Left lung (tissue), 4 donors: ENCODE measurements at regions not wholly inside any gene's neighbourhood (a gene's known extent, or its start where the extent isn't known, plus 50 kb on each side); places are given as distances from the start of the nearest gene placed in this dataset.

Experiments
- ATAC-seq: fragments of 200-7000 bp; cut with Tn5 transposase; one replicate; pipeline ENCODE4 v1.9.1; 2020; ENCODE audit warnings: moderate library complexity
- DNase-seq, 4 donors: peaks; one replicate each; pipeline ENCODE4 v3.0.0-alpha.2; 2013 to 2020
- H3K27ac ChIP-seq, 2 donors: fragments of 200-600 bp; sonication (generic) in 1 of 2; one replicate each; pipeline versions ENCODE4 v1.5.0 to v1.8.0; 2020 to 2021
- H3K27me3 ChIP-seq, 2 donors: fragments of 200-600 bp; sonication (generic) in 1 of 2; one replicate each; pipeline versions ENCODE4 v1.5.0 to v1.8.0; 2020 to 2021
- H3K36me3 ChIP-seq, 2 donors: fragments of 200-600 bp; sonication (generic) in 1 of 2; one replicate each; pipeline versions ENCODE4 v1.5.0 to v1.8.0; 2020 to 2021
- H3K4me1 ChIP-seq, 2 donors: fragments of 200-600 bp; one replicate each; pipeline ENCODE4 v1.8.0; 2021
- H3K4me3 ChIP-seq, 2 donors: fragments of 200-600 bp; sonication (generic) in 1 of 2; one replicate each; pipeline versions ENCODE4 v1.5.0 to v1.8.0; 2020 to 2021; ENCODE audit warnings: mild to moderate bottlenecking in 1 of 2
- H3K9me3 ChIP-seq, 2 donors: fragments of 200-600 bp; sonication (generic) in 1 of 2; one replicate each; pipeline versions ENCODE4 v1.5.0 to v1.8.0; 2020 to 2021
- CTCF ChIP-seq, 2 donors: fragments of 200-600 bp; sonication (generic) in 1 of 2; IDR thresholded peaks; one replicate each; pipeline versions ENCODE4 v1.5.0 to v1.8.0; 2021; ENCODE audit warnings: antibody characterized with exemption in 2 of 2
- intact Hi-C, 2 donors: fragments of 100-400 bp; cut with DNase I; formaldehyde crosslinking; loops; one replicate each; pipeline versions ENCODE4 v1.11.2 to v1.14.2; 2022
- donor health status: DM: no; HTN: yes; CAD: no.
- donor health status: DM: no; HTN: no; CAD: no.

DNA sequence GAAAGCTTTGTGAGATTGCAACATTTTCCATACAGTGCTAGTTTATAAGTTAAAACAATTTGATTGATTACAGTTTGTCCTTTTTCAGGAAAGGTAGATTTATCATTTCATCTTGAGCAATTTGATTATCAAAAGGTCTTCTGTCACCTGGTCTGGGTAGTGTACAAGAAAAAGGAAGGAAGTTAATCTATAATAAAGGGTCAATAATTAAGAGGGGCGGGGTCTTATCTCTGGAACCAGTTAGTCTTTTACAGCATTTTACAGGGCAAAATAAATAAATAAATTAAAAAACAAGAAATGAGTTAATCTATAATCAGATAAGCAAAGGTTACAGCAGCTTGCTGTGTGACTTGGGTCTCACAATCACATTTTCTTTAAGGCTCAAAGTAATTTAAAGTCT is 277.8 kb upstream of the GYPC start:
- no peak for ATAC-seq
- no peak for DNase-seq
- H3K4me3 ChIP-seq, result no peak overlapping the region
- TF ChIP-seq CTCF (IDR thresholded peaks at IDR 0.05), result no peak
- H3K4me1 ChIP-seq, result no peaks in the 10 kb centered on the region
- intact Hi-C loops, result no loop called here
- no peaks in the 10 kb centered on the region for H3K36me3 ChIP-seq
- no peaks in the 10 kb centered on the region for H3K27me3 ChIP-seq
- no peaks in the 10 kb centered on the region for H3K9me3 ChIP-seq
- H3K27ac ChIP-seq, result no peak overlapping the region

DNA sequence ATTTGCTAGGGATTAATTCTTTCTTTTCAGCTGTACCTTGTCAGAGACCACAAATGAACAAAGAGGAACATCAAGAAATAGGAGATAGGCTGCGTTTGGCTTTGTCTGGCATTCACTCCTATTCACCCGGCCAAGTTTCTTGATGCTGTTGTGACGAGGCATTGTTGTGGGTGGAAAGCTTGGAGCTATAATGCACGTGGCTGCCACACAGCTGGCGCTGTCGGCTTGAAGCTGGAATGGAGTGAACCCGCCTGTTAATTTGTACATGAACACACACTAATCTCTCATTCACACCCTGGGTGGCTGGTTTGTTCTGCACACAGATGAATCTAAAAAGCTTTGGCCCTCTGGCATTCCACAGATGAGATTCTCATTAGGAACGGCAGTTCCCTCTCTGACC is 274.9 kb upstream of the GYPC start:
- Histone ChIP-seq H3K27ac (no peak overlapping the region), H3K4me1 (no peaks in the 10 kb centered on the region), H3K4me3 (no peak overlapping the region), H3K27me3 (no peaks in the 10 kb centered on the region), H3K9me3 (peaks cover 0 to 8% of the 10 kb centered on the region in 2 donors), H3K36me3 (no peaks in the 10 kb centered on the region)
- TF ChIP-seq CTCF (IDR thresholded peaks at IDR 0.05), result no peak
- ATAC-seq (no peak), DNase-seq (peak in 2 of 4 donors; percentile 14 to 47)
- intact Hi-C loops, result no loop called here

DNA sequence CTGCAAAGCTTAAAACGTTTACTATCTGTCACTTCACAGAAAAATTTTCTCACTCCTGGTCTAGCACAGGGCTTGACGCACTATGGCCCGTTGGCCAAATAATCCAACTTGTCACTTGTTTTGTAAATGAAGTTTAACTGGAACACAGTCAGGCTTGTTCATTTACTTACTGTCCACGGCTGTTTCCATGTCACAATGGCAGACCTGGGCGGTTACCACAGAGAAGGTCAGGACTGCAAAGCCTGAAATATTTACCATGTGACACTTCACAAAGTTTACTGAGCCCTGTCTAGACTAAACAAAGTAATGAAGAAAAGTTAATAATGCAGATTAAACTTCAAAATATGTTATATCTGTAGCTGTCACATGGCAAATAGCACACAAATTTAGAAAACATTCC is 273.0 kb upstream of the GYPC start:
- Histone ChIP-seq H3K27me3 (no peaks in the 10 kb centered on the region), H3K4me3 (no peak overlapping the region), H3K9me3 (peaks cover 0 to 23% of the 10 kb centered on the region in 2 donors), H3K27ac (no peak overlapping the region), H3K36me3 (no peaks in the 10 kb centered on the region), H3K4me1 (no peaks in the 10 kb centered on the region)
- no peak for TF ChIP-seq CTCF (IDR thresholded peaks at IDR 0.05)
- DNase-seq (no peak), ATAC-seq (no peak)
- intact Hi-C loops, result no loop called here

DNA sequence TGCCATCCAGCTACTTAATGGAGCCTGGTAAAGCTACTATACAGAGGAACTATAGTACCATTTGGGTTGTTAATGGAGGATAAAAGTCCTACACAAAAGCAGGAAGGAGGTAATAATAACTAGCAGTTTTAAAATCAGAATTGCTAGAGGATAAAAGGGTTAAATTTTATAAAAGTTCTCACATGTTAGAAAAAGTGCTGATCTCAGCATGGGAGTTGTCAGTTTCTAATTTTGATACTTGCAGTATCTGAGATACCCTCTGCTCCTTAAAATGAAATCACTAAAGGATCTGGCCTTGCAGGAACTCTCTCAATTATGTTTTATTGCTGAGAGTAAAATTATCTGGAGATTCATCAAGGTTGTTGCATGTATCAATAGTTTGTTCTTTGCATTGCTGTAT is 272.2 kb upstream of the GYPC start:
- H3K27me3 ChIP-seq, result no peaks in the 10 kb centered on the region
- H3K9me3 ChIP-seq, result peaks cover 0 to 26% of the 10 kb centered on the region in 2 donors
- intact Hi-C loops, result no loop called here
- DNase-seq, result no peak
- no peak for TF ChIP-seq CTCF (IDR thresholded peaks at IDR 0.05)
- ATAC-seq, result no peak
- no peaks in the 10 kb centered on the region for H3K36me3 ChIP-seq
- H3K27ac ChIP-seq, result no peak overlapping the region
- no peak overlapping the region for H3K4me3 ChIP-seq
- no peaks in the 10 kb centered on the region for H3K4me1 ChIP-seq

- Histone ChIP-seq H3K27ac (no peak overlapping the region), H3K9me3 (peaks cover 0 to 26% of the 10 kb centered on the region in 2 donors), H3K27me3 (no peaks in the 10 kb centered on the region), H3K4me1 (no peaks in the 10 kb centered on the region), H3K36me3 (no peaks in the 10 kb centered on the region), H3K4me3 (no peak overlapping the region)
- DNase-seq, result no peak
- ATAC-seq, result no peak
- intact Hi-C loops, result no loop called here
- no peak for TF ChIP-seq CTCF (IDR thresholded peaks at IDR 0.05)
Observed at GRCh38 chr2:126385441-126385840, 270.5 kb upstream of the GYPC start.
